GM06990 (cell line): ENCODE measurements at regions not wholly inside any gene's neighbourhood (a gene's known extent, or its start where the extent isn't known, plus 50 kb on each side); places are given as distances from the start of the nearest gene placed in this dataset.

Experiments used
- DNase-seq: peaks from one replicate; pipeline ENCODE4 v3.0.0-alpha.2; 2011; ENCODE audit not compliant: insufficient read length; ENCODE audit errors: extremely low read depth
- H3K27me3 ChIP-seq: replicated peaks from 2 replicates; pipeline ENCODE4 v1.6.0; 2011; ENCODE audit warnings: low read length; ENCODE audit not compliant: control insufficient read depth, insufficient read depth
- H3K36me3 ChIP-seq: 2 replicates; pipeline ENCODE4 v1.5.1; 2011; ENCODE audit warnings: low read length; ENCODE audit not compliant: control insufficient read depth, insufficient read depth
- H3K4me3 ChIP-seq: replicated peaks from 2 replicates; pipeline ENCODE4 v1.5.1; 2011; ENCODE audit warnings: low read depth, mild to moderate bottlenecking, control low read depth, low read length
- CTCF ChIP-seq: IDR thresholded peaks from 2 replicates; pipeline ENCODE4 v1.5.1; 2011; ENCODE audit warnings: low read length, control low read depth, mild to moderate bottlenecking, inconsistent platforms; ENCODE audit not compliant: insufficient read depth, poor library complexity, severe bottlenecking

- TF ChIP-seq CTCF = no peak
- no peaks in the 10 kb centered on the region for H3K27me3 ChIP-seq
- no peak overlapping the region for H3K4me3 ChIP-seq
- no peak for DNase-seq
- no peaks in the 10 kb centered on the region for H3K36me3 ChIP-seq
These were observed 525.5 kb upstream of the RGMA start for GRCh38 chr15:93614386-93615104.

GRCh38 chr15:93613386-93613785, 524.4 kb upstream of the RGMA start:
- Histone ChIP-seq H3K27me3 (no peaks in the 10 kb centered on the region), H3K4me3 (no peak overlapping the region), H3K36me3 (no peaks in the 10 kb centered on the region)
- DNase-seq = no peak
- TF ChIP-seq CTCF = no peak

GRCh38 chr15:93612953-93613352, 523.9 kb upstream of the RGMA start:
- H3K27me3 ChIP-seq = no peaks in the 10 kb centered on the region
- DNase-seq = no peak
- no peak overlapping the region for H3K4me3 ChIP-seq
- no peaks in the 10 kb centered on the region for H3K36me3 ChIP-seq
- TF ChIP-seq CTCF = no peak

GRCh38 chr15:93610944-93611343, 521.9 kb upstream of the RGMA start:
- DNase-seq = no peak
- H3K27me3 ChIP-seq = no peaks in the 10 kb centered on the region
- no peak for TF ChIP-seq CTCF
- no peak overlapping the region for H3K4me3 ChIP-seq
- no peaks in the 10 kb centered on the region for H3K36me3 ChIP-seq

- no peak for DNase-seq
- no peaks in the 10 kb centered on the region for H3K36me3 ChIP-seq
- no peak overlapping the region for H3K4me3 ChIP-seq
- no peaks in the 10 kb centered on the region for H3K27me3 ChIP-seq
- TF ChIP-seq CTCF = no peak
These were observed 519.7 kb upstream of the RGMA start for GRCh38 chr15:93608643-93609148.
